KMS-11 (cell line): ENCODE measurements at regions not wholly inside any gene's neighbourhood (a gene's known extent, or its start where the extent isn't known, plus 50 kb on each side); places are given as distances from the start of the nearest gene placed in this dataset.

Experiments used
- H2AFZ ChIP-seq: fragments of 200-600 bp; sonication (generic); 2 replicates; pipeline ENCODE4 v1.6.1; 2016; ENCODE audit warnings: antibody characterized with exemption, mixed run types, low read depth
- H3K27ac ChIP-seq: fragments of 200-600 bp; sonication (generic); 2 replicates; pipeline ENCODE4 v1.6.1; 2016; ENCODE audit warnings: mild to moderate bottlenecking, mixed run types
- H3K27me3 ChIP-seq: fragments of 200-600 bp; sonication (generic); 2 replicates; pipeline ENCODE4 v1.6.1; 2017; ENCODE audit warnings: mild to moderate bottlenecking, low read depth, mixed run types, moderate library complexity; ENCODE audit not compliant: insufficient read depth
- H3K36me3 ChIP-seq: fragments of 200-600 bp; sonication (generic); 2 replicates; pipeline ENCODE4 v1.6.1; 2017; ENCODE audit warnings: mild to moderate bottlenecking, mixed run types; ENCODE audit not compliant: insufficient read depth
- H3K4me1 ChIP-seq: fragments of 200-600 bp; sonication (generic); 2 replicates; pipeline ENCODE4 v1.6.1; 2016; ENCODE audit warnings: mild to moderate bottlenecking, low read depth, mixed run types; ENCODE audit not compliant: poor library complexity, severe bottlenecking
- H3K4me2 ChIP-seq: fragments of 200-600 bp; sonication (generic); 2 replicates; pipeline ENCODE4 v1.7.0; 2016; ENCODE audit warnings: mild to moderate bottlenecking, mixed run types
- H3K4me3 ChIP-seq: fragments of 200-600 bp; sonication (generic); IDR thresholded peaks from 2 replicates; pipeline ENCODE4 v1.6.1; 2017; ENCODE audit warnings: low read depth, low read length, mixed read lengths; ENCODE audit not compliant: insufficient read depth
- H3K79me2 ChIP-seq: fragments of 200-600 bp; sonication (generic); 2 replicates; pipeline ENCODE4 v1.6.1; 2016; ENCODE audit warnings: low read depth, mixed run types; ENCODE audit not compliant: insufficient read depth
- H3K9ac ChIP-seq: fragments of 200-600 bp; sonication (generic); 2 replicates; pipeline ENCODE4 v1.6.1; 2016; ENCODE audit warnings: mild to moderate bottlenecking, mixed run types
- H4K20me1 ChIP-seq: fragments of 200-600 bp; sonication (generic); 2 replicates; pipeline ENCODE4 v1.6.1; 2016; ENCODE audit warnings: mild to moderate bottlenecking, mixed run types; ENCODE audit not compliant: insufficient read depth
- TF ChIP-seq, protein P1 (sequence below): fragments of 200-600 bp; sonication (generic); conservative IDR thresholded peaks from 2 replicates; pipeline ENCODE4 v1.6.1; 2017; ENCODE audit warnings: low read depth, mild to moderate bottlenecking, antibody characterized with exemption, low read length, moderate library complexity, mixed read lengths

DNA sequence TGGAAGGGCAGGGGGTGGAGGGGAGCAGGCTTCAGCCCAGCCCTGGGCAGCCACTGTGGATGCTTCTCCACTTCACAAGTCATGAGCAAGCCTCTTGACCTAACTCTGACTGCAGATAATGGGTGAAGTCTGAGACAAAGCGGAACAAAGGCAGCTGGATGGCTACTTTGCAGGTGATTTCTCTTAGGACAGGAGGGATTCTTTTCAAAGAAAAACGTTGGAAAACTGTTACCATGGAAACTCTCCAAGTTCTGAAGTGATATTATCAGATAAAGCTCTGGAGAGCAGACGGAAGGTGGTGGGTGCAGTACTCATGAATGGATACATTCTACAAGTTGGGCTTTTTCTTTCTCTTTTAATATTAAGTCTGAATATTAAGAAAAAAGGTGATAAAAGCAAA is 254.2 kb upstream of the SLCO3A1 start:
- H3K27ac ChIP-seq: no peak overlapping the region
- H3K4me1 ChIP-seq: peaks cover 1% of the 10 kb centered on the region
- H3K27me3 ChIP-seq: no peaks in the 10 kb centered on the region
- H3K79me2 ChIP-seq: no peaks in the 10 kb centered on the region
- H3K4me3 ChIP-seq: no peak overlapping the region
- TF ChIP-seq, protein P1, sequence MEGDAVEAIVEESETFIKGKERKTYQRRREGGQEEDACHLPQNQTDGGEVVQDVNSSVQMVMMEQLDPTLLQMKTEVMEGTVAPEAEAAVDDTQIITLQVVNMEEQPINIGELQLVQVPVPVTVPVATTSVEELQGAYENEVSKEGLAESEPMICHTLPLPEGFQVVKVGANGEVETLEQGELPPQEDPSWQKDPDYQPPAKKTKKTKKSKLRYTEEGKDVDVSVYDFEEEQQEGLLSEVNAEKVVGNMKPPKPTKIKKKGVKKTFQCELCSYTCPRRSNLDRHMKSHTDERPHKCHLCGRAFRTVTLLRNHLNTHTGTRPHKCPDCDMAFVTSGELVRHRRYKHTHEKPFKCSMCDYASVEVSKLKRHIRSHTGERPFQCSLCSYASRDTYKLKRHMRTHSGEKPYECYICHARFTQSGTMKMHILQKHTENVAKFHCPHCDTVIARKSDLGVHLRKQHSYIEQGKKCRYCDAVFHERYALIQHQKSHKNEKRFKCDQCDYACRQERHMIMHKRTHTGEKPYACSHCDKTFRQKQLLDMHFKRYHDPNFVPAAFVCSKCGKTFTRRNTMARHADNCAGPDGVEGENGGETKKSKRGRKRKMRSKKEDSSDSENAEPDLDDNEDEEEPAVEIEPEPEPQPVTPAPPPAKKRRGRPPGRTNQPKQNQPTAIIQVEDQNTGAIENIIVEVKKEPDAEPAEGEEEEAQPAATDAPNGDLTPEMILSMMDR: no peak
- no peak overlapping the region for H3K4me2 ChIP-seq
- H2AFZ ChIP-seq: no peak overlapping the region
- H4K20me1 ChIP-seq: no peaks in the 10 kb centered on the region
- H3K36me3 ChIP-seq: no peaks in the 10 kb centered on the region
- H3K9ac ChIP-seq: no peak overlapping the region

DNA sequence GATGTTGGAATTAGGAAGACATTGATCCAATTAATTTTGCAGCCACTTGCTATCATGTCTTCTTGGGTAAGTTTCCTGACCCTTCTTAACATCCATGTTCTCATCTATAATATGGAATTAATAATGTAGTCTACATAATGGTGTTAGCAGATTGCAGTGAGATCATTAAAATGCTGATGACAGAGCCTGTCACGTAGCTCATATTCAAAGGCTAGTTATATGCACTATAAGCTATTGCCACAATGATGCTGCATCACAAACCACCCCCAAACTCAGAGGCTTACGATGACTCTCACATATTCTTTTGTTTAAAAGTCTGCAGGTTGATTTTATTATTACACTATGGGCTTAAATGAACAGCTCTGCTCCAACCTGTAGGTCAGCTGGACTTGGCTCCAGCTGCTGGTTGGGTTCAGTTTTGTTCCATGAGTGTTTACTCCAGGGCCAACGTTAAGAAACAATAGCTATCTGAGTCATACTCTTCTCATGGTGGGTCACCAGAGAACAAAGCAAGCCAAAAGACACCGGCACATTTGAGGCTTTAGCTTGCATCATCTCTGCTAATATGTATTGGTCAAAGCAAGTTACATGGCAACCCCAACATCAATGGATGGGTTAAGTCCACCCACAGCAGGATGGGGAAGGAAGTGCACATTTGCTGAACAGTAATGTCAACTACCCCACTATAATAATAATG is 250.0 kb upstream of the SLCO3A1 start:
- H3K4me1 ChIP-seq: no peaks in the 10 kb centered on the region
- H2AFZ ChIP-seq: no peak overlapping the region
- H3K27me3 ChIP-seq: no peaks in the 10 kb centered on the region
- no peaks in the 10 kb centered on the region for H4K20me1 ChIP-seq
- H3K27ac ChIP-seq: no peak overlapping the region
- TF ChIP-seq, protein P1: no peak
- no peaks in the 10 kb centered on the region for H3K36me3 ChIP-seq
- H3K79me2 ChIP-seq: no peaks in the 10 kb centered on the region
- H3K9ac ChIP-seq: no peak overlapping the region
- H3K4me2 ChIP-seq: no peak overlapping the region
- H3K4me3 ChIP-seq: no peak overlapping the region

DNA sequence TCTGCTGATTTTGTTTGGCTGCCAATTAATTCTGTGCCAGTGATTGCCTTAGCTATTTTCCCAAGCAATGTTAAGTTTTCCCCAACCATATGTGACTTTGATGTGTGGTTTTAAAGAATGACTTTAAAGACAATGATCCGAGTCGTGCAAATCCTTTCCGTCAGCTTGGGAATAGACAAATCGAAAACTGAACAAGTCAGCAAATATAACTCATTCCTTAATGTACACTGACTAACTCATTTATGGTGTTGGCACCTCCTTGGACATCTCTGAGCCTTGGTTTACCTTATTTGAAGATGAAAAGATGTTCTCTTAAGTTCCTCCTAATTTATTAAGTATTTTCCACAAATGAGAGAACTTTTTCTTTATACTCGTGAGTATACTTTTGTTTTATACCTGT is 249.4 kb upstream of the SLCO3A1 start:
- H3K79me2 ChIP-seq: no peaks in the 10 kb centered on the region
- no peak overlapping the region for H3K4me3 ChIP-seq
- H3K4me1 ChIP-seq: no peaks in the 10 kb centered on the region
- no peak overlapping the region for H3K27ac ChIP-seq
- TF ChIP-seq, protein P1: no peak
- H3K4me2 ChIP-seq: no peak overlapping the region
- H2AFZ ChIP-seq: no peak overlapping the region
- no peaks in the 10 kb centered on the region for H3K36me3 ChIP-seq
- no peak overlapping the region for H3K9ac ChIP-seq
- no peaks in the 10 kb centered on the region for H4K20me1 ChIP-seq
- H3K27me3 ChIP-seq: no peaks in the 10 kb centered on the region

DNA sequence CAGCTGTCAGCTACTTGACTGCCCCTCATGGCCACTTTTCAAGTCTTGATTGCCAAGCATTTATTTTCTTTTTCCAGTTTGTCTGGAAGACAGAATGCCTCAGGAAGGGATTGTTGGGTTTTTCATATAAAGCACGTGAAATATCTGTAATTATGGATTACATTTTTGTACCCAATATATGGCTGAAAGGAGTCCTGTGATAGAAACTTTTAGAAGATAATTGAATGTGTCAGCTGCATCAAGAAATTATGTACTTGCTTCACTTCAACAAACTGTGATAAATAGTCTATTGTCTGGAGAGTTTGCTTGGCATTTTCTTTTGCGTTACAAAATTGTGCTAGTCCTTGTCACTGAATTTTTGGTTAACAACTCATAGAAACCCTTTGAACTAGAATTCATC is 247.9 kb upstream of the SLCO3A1 start:
- H3K4me3 ChIP-seq: no peak overlapping the region
- no peak overlapping the region for H3K4me2 ChIP-seq
- no peaks in the 10 kb centered on the region for H3K27me3 ChIP-seq
- no peaks in the 10 kb centered on the region for H3K4me1 ChIP-seq
- no peak overlapping the region for H3K9ac ChIP-seq
- TF ChIP-seq, protein P1: no peak
- no peaks in the 10 kb centered on the region for H3K36me3 ChIP-seq
- H4K20me1 ChIP-seq: no peaks in the 10 kb centered on the region
- H2AFZ ChIP-seq: no peak overlapping the region
- no peak overlapping the region for H3K27ac ChIP-seq
- H3K79me2 ChIP-seq: no peaks in the 10 kb centered on the region
